ENCODE measurements at regions not wholly inside any gene's neighbourhood (a gene's known extent, or its start where the extent isn't known, plus 50 kb on each side); places are given as distances from the start of the nearest gene placed in this dataset.

DNA sequence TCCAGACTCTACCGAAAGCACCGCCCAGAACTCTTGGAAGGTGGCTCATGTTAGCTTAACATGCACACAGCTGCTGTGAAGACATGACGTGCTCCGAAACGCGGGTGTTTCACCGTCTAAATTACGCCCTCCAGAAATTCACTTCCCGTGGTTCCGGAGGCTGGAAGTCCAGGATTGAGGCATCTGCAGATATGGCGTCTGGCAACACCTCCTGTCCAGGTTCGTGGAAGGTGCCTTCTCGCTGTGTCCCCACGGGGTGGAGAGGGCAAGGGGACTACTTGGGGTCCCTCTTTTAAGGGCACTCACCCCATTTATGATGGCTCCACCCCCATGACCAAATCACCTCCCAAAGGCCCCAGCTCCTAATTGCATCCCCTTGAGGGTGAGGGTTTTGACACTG lies 348.0 kb upstream of the IRX2 start:
- Histone ChIP-seq H3K79me2 (ENCODE audit: insufficient read depth, low read depth) (no peaks in the 10 kb centered on the region), H3K9ac (no peak overlapping the region), H2AFZ (ENCODE audit: low read depth) (no peak overlapping the region), H3K4me1 (ENCODE audit: low read depth, poor library complexity, severe bottlenecking) (no peaks in the 10 kb centered on the region), H3K27me3 (ENCODE audit: insufficient read depth, low read depth) (no peaks in the 10 kb centered on the region), H3K27ac (no peak overlapping the region), H4K20me1 (ENCODE audit: insufficient read depth) (no peaks in the 10 kb centered on the region), H3K36me3 (ENCODE audit: insufficient read depth) (no peaks in the 10 kb centered on the region), H3K4me2 (no peak overlapping the region), H3K4me3 (IDR thresholded peaks at IDR 0.05; ENCODE audit: insufficient read depth, low read depth, low read length) (no peak overlapping the region)
- TF ChIP-seq CTCF (conservative IDR thresholded peaks at IDR 0.05; ENCODE audit: low read depth, low read length), result no peak

GRCh38 chr5:3098821-3099220 lies 347.3 kb upstream of the IRX2 start:
- Histone ChIP-seq H2AFZ (ENCODE audit: low read depth) (no peak overlapping the region), H3K79me2 (ENCODE audit: insufficient read depth, low read depth) (no peaks in the 10 kb centered on the region), H3K4me2 (no peak overlapping the region), H3K36me3 (ENCODE audit: insufficient read depth) (no peaks in the 10 kb centered on the region), H4K20me1 (ENCODE audit: insufficient read depth) (no peaks in the 10 kb centered on the region), H3K27me3 (ENCODE audit: insufficient read depth, low read depth) (no peaks in the 10 kb centered on the region), H3K9ac (no peak overlapping the region), H3K4me3 (IDR thresholded peaks at IDR 0.05; ENCODE audit: insufficient read depth, low read depth, low read length) (no peak overlapping the region), H3K27ac (no peak overlapping the region), H3K4me1 (ENCODE audit: low read depth, poor library complexity, severe bottlenecking) (no peaks in the 10 kb centered on the region)
- TF ChIP-seq CTCF (conservative IDR thresholded peaks at IDR 0.05; ENCODE audit: low read depth, low read length), result no peak

GRCh38 chr5:3092664-3093063 lies 341.2 kb upstream of the IRX2 start:
- Histone ChIP-seq H3K4me1 (ENCODE audit: low read depth, poor library complexity, severe bottlenecking) (no peaks in the 10 kb centered on the region), H3K9ac (no peak overlapping the region), H3K27ac (no peak overlapping the region), H3K27me3 (ENCODE audit: insufficient read depth, low read depth) (no peaks in the 10 kb centered on the region), H3K4me3 (IDR thresholded peaks at IDR 0.05; ENCODE audit: insufficient read depth, low read depth, low read length) (no peak overlapping the region), H3K36me3 (ENCODE audit: insufficient read depth) (no peaks in the 10 kb centered on the region), H3K4me2 (no peak overlapping the region), H3K79me2 (ENCODE audit: insufficient read depth, low read depth) (no peaks in the 10 kb centered on the region), H4K20me1 (ENCODE audit: insufficient read depth) (no peaks in the 10 kb centered on the region), H2AFZ (ENCODE audit: low read depth) (no peak overlapping the region)
- no peak for TF ChIP-seq CTCF (conservative IDR thresholded peaks at IDR 0.05; ENCODE audit: low read depth, low read length)

GRCh38 chr5:3092211-3092610 lies 340.7 kb upstream of the IRX2 start:
- Histone ChIP-seq H4K20me1 (ENCODE audit: insufficient read depth) (no peaks in the 10 kb centered on the region), H3K4me3 (IDR thresholded peaks at IDR 0.05; ENCODE audit: insufficient read depth, low read depth, low read length) (no peak overlapping the region), H3K27ac (no peak overlapping the region), H2AFZ (ENCODE audit: low read depth) (no peak overlapping the region), H3K9ac (no peak overlapping the region), H3K36me3 (ENCODE audit: insufficient read depth) (no peaks in the 10 kb centered on the region), H3K27me3 (ENCODE audit: insufficient read depth, low read depth) (no peaks in the 10 kb centered on the region), H3K4me1 (ENCODE audit: low read depth, poor library complexity, severe bottlenecking) (no peaks in the 10 kb centered on the region), H3K4me2 (no peak overlapping the region), H3K79me2 (ENCODE audit: insufficient read depth, low read depth) (no peaks in the 10 kb centered on the region)
- no peak for TF ChIP-seq CTCF (conservative IDR thresholded peaks at IDR 0.05; ENCODE audit: low read depth, low read length)

All from KMS-11 (cell line).